ENCODE measurements at regions not wholly inside any gene's neighbourhood (a gene's known extent, or its start where the extent isn't known, plus 50 kb on each side); places are given as distances from the start of the nearest gene placed in this dataset.
"Not testable (repeated sequence)": the region's sequence is repeated elsewhere in the genome, so short reads cannot be mapped to it uniquely, and the experiment has no call there.

- Histone ChIP-seq H3K27ac (ENCODE audit: low read length) (no peak overlapping the region), H3K4me3 (ENCODE audit: low read length) (no peak overlapping the region), H3K79me2 (replicated peaks; ENCODE audit: insufficient read depth, low read length) (no peaks in the 10 kb centered on the region), H4K20me1 (ENCODE audit: insufficient read depth) (no peaks in the 10 kb centered on the region), H3K9ac (ENCODE audit: low read length) (no peak overlapping the region), H3F3A (ENCODE audit: insufficient read depth, low read length, poor library complexity, severe bottlenecking) (no peaks in the 10 kb centered on the region), H3K27me3 (ENCODE audit: insufficient read depth, low read depth, low read length) (no peaks in the 10 kb centered on the region), H3K9me3 (ENCODE audit: low read length) (no peaks in the 10 kb centered on the region), H3K9me2 (ENCODE audit: insufficient read depth, low read length) (no peaks in the 10 kb centered on the region), H3K36me3 (ENCODE audit: insufficient read depth, low read length) (no peaks in the 10 kb centered on the region), H2AFZ (ENCODE audit: low read depth, low read length) (no peak overlapping the region), H3K4me2 (ENCODE audit: low read length) (no peak overlapping the region)
- TF ChIP-seq EP300 (conservative IDR thresholded peaks at IDR 0.05; ENCODE audit: poor library complexity, severe bottlenecking), result no peak
- no peak for TF ChIP-seq RAD21 (conservative IDR thresholded peaks at IDR 0.05)
- no peak for TF ChIP-seq SMC3 (conservative IDR thresholded peaks at IDR 0.05; ENCODE audit: poor library complexity)
- TF ChIP-seq POLR2AphosphoS5 (IDR thresholded peaks at IDR 0.05), result no peak
- TF ChIP-seq EZH2 (IDR thresholded peaks at IDR 0.05; ENCODE audit: borderline replicate concordance, insufficient read depth, low read length, poor library complexity, severe bottlenecking), result no peak
- TF ChIP-seq TAF1 (IDR thresholded peaks at IDR 0.05; ENCODE audit: low read depth), result no peak
- TF ChIP-seq MXI1 (conservative IDR thresholded peaks at IDR 0.05; ENCODE audit: poor library complexity, severe bottlenecking), result no peak
- no peak for TF ChIP-seq CTCF (IDR thresholded peaks at IDR 0.05; ENCODE audit: poor library complexity, severe bottlenecking)
- no peak for TF ChIP-seq REST (IDR thresholded peaks at IDR 0.05; ENCODE audit: borderline replicate concordance)
Measured at GRCh38 chr6:100296810-100297544, 167.7 kb downstream of the SIM1 start.

DNA sequence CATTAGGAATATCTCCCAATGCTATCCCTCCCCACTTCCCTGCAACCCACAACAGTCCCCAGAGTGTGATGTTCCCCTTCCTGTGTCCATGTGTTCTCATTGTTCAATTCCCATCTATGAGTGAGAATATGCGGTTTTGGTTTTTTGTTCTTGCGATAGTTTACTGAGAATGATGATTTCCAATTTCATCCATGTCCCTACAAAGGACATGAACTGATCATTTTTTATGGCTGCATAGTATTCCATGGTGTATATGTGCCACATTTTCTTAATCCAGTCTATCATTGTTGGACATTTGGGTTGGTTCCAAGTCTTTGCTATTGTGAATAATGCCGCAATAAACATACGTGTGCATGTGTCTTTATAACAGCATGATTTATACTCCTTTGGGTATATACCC lies 169.5 kb downstream of the SIM1 start:
- not testable (repeated sequence) for H3K9me3 ChIP-seq (ENCODE audit: low read length); H3K36me3 ChIP-seq (ENCODE audit: insufficient read depth, low read length)

More for the DNA sequence above, 169.5 kb downstream of the SIM1 start:
- not testable (repeated sequence) for H3K27me3 ChIP-seq (ENCODE audit: insufficient read depth, low read depth, low read length); H3K4me2 ChIP-seq (ENCODE audit: low read length); H3K4me3 ChIP-seq (ENCODE audit: low read length); H3K9me2 ChIP-seq (ENCODE audit: insufficient read depth, low read length); H2AFZ ChIP-seq (ENCODE audit: low read depth, low read length); H4K20me1 ChIP-seq (ENCODE audit: insufficient read depth); H3K27ac ChIP-seq (ENCODE audit: low read length); H3K9ac ChIP-seq (ENCODE audit: low read length); H3K79me2 ChIP-seq (replicated peaks; ENCODE audit: insufficient read depth, low read length); H3F3A ChIP-seq (ENCODE audit: insufficient read depth, low read length, poor library complexity, severe bottlenecking)
